Vagina (tissue), 2 donors: ENCODE measurements at regions not wholly inside any gene's neighbourhood (a gene's known extent, or its start where the extent isn't known, plus 50 kb on each side); places are given as distances from the start of the nearest gene placed in this dataset.

Experiments
- CTCF ChIP-seq, 3 experiments: fragments of 450-650 bp in 2 of 3; fragments of 200-600 bp in 1 of 3; sonication (generic) in 1 of 3; IDR thresholded peaks; one replicate each; pipeline ENCODE4 v1.5.1; 2017 to 2019; ENCODE audit warnings: antibody characterized with exemption in 3 of 3, mild to moderate bottlenecking in 2 of 3, moderate library complexity in 2 of 3
- POLR2AphosphoS5 ChIP-seq, 2 donors: sonication (generic); formaldehyde crosslinking; IDR thresholded peaks; one replicate each; pipeline ENCODE4 v1.9.0; 2017; ENCODE audit warnings: antibody characterized with exemption in 2 of 2, mild to moderate bottlenecking in 2 of 2, low read depth in 1 of 2; ENCODE audit not compliant: insufficient read depth in 1 of 2

- TF ChIP-seq POLR2AphosphoS5 (IDR thresholded peaks at IDR 0.05; ENCODE audit: insufficient read depth in 1 of 2, low read depth in 1 of 2): no peak
- TF ChIP-seq CTCF (IDR thresholded peaks at IDR 0.05): no peak
Observed at GRCh38 chr2:72004976-72005375, 142.7 kb downstream of the CYP26B1 start.
